Fibroblast of lung (primary cell): ENCODE measurements at regions not wholly inside any gene's neighbourhood (a gene's known extent, or its start where the extent isn't known, plus 50 kb on each side); places are given as distances from the start of the nearest gene placed in this dataset.

Source experiments
- DNase-seq, 2 donors: peaks; one replicate each; pipeline versions ENCODE4 v3.0.0 to v3.0.0-alpha.2; 2010; ENCODE audit warnings: low read depth in 2 of 2
- H2AFZ ChIP-seq: 2 replicates; pipeline ENCODE4 v1.5.1; 2012; ENCODE audit warnings: low read length, control low read depth, inconsistent platforms
- H3K27ac ChIP-seq: 2 replicates; pipeline ENCODE4 v1.5.1; 2011; ENCODE audit warnings: low read length, control low read depth; ENCODE audit not compliant: insufficient read depth
- H3K27me3 ChIP-seq: 2 replicates; pipeline ENCODE4 v1.5.1; 2011; ENCODE audit warnings: mild to moderate bottlenecking, low read length; ENCODE audit not compliant: control insufficient read depth, insufficient read depth
- H3K36me3 ChIP-seq: 2 replicates; pipeline ENCODE4 v1.5.1; 2011; ENCODE audit warnings: low read length; ENCODE audit not compliant: control insufficient read depth, insufficient read depth
- H3K4me1 ChIP-seq: 2 replicates; pipeline ENCODE4 v1.5.1; 2011; ENCODE audit warnings: low read length; ENCODE audit not compliant: control insufficient read depth, insufficient read depth; ENCODE audit errors: extremely low read depth
- H3K4me2 ChIP-seq: 2 replicates; pipeline ENCODE4 v1.5.1; 2011; ENCODE audit warnings: low read length, control low read depth; ENCODE audit not compliant: insufficient read depth; ENCODE audit errors: extremely low read depth
- H3K4me3 ChIP-seq, 4 experiments: fragments of 200-600 bp in 1 of 4; sonication (generic) in 1 of 4; replicated peaks in 1 of 4; 2 replicates each; pipeline ENCODE4 v1.5.1; 2011 to 2016; ENCODE audit warnings: low read length in 4 of 4, low read depth in 3 of 4, mild to moderate bottlenecking in 3 of 4, control low read depth in 2 of 4, inconsistent platforms in 1 of 4, mixed read lengths in 1 of 4; ENCODE audit not compliant: insufficient read depth in 1 of 4; ENCODE audit errors: control extremely low read depth in 1 of 4
- H3K79me2 ChIP-seq: 2 replicates; pipeline ENCODE4 v1.5.1; 2012; ENCODE audit warnings: mild to moderate bottlenecking, low read length, inconsistent platforms; ENCODE audit not compliant: control insufficient read depth, insufficient read depth
- H3K9ac ChIP-seq: 2 replicates; pipeline ENCODE4 v1.5.1; 2011; ENCODE audit warnings: mild to moderate bottlenecking, low read length, control low read depth; ENCODE audit not compliant: insufficient read depth
- H3K9me3 ChIP-seq: 2 replicates; pipeline ENCODE4 v1.5.1; 2012; ENCODE audit warnings: low read depth, low read length; ENCODE audit not compliant: control insufficient read depth, insufficient read depth
- H4K20me1 ChIP-seq: 2 replicates; pipeline ENCODE4 v1.5.1; 2011; ENCODE audit warnings: low read length; ENCODE audit not compliant: control insufficient read depth, insufficient read depth; ENCODE audit errors: extremely low read depth
- EZH2 ChIP-seq: IDR thresholded peaks from 2 replicates; pipeline ENCODE4 v1.5.1; 2012; ENCODE audit warnings: low read length, control low read depth, mild to moderate bottlenecking; ENCODE audit errors: missing control alignments
- TF ChIP-seq, protein P1 (sequence below), 2 donors: IDR thresholded peaks in 1 of 2; conservative IDR thresholded peaks in 1 of 2; 1 replicate in 1 of 2; 2 replicates in 1 of 2; pipeline ENCODE4 v1.5.1; 2011 to 2012; ENCODE audit warnings: low read length in 2 of 2, control low read depth in 1 of 2, inconsistent platforms in 1 of 2, low read depth in 1 of 2, mild to moderate bottlenecking in 1 of 2

DNA sequence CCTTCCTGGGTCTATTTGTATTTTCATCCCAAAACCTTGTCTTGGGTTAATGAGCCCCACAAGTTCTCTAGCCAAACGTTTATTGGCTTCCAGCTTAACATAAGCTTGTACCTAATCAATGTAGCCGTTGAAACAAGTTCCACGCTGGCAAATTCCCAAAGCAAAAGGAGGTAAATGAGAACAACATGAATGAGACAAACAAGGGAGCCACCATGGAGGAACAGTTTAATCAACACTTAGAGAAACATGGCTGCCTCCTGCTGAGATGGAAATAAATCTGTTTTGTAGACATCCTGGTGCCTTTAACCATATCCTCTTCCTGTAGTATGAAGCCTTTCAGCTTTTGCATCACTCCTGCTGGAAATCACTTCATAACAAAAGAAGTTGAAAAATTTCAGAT is 166.6 kb upstream of the NFIB start:
- no peaks in the 10 kb centered on the region for H3K79me2 ChIP-seq
- no peaks in the 10 kb centered on the region for H3K36me3 ChIP-seq
- H3K4me3 ChIP-seq, result no peak overlapping the region
- no peak overlapping the region for H2AFZ ChIP-seq
- no peak overlapping the region for H3K9ac ChIP-seq
- H3K4me1 ChIP-seq, result no peaks in the 10 kb centered on the region
- peaks cover 2% of the 10 kb centered on the region for H3K27me3 ChIP-seq
- no peaks in the 10 kb centered on the region for H4K20me1 ChIP-seq
- H3K9me3 ChIP-seq, result no peaks in the 10 kb centered on the region
- no peak overlapping the region for H3K27ac ChIP-seq
- DNase-seq, result no peak
- no peak overlapping the region for H3K4me2 ChIP-seq
- TF ChIP-seq EZH2, result no peak
- TF ChIP-seq, protein P1, sequence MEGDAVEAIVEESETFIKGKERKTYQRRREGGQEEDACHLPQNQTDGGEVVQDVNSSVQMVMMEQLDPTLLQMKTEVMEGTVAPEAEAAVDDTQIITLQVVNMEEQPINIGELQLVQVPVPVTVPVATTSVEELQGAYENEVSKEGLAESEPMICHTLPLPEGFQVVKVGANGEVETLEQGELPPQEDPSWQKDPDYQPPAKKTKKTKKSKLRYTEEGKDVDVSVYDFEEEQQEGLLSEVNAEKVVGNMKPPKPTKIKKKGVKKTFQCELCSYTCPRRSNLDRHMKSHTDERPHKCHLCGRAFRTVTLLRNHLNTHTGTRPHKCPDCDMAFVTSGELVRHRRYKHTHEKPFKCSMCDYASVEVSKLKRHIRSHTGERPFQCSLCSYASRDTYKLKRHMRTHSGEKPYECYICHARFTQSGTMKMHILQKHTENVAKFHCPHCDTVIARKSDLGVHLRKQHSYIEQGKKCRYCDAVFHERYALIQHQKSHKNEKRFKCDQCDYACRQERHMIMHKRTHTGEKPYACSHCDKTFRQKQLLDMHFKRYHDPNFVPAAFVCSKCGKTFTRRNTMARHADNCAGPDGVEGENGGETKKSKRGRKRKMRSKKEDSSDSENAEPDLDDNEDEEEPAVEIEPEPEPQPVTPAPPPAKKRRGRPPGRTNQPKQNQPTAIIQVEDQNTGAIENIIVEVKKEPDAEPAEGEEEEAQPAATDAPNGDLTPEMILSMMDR (conservative IDR thresholded peaks at IDR 0.05 in 1 of 2, IDR thresholded peaks at IDR 0.05 in 1 of 2; ENCODE audit: low read depth in 1 of 2, low read length in 2 of 2), result no peak

- Histone ChIP-seq H3K4me1 (no peaks in the 10 kb centered on the region), H3K9ac (no peak overlapping the region), H3K27ac (no peak overlapping the region), H3K4me3 (no peak overlapping the region), H3K36me3 (no peaks in the 10 kb centered on the region), H3K27me3 (peaks cover 2% of the 10 kb centered on the region), H2AFZ (no peak overlapping the region), H3K4me2 (no peak overlapping the region), H3K9me3 (no peaks in the 10 kb centered on the region), H3K79me2 (no peaks in the 10 kb centered on the region), H4K20me1 (no peaks in the 10 kb centered on the region)
- DNase-seq, result no peak
- TF ChIP-seq EZH2, result no peak
- TF ChIP-seq, protein P1 (conservative IDR thresholded peaks at IDR 0.05 in 1 of 2, IDR thresholded peaks at IDR 0.05 in 1 of 2; ENCODE audit: low read depth in 1 of 2, low read length in 2 of 2), result no peak
Measured at GRCh38 chr9:14479163-14479560, 165.2 kb upstream of the NFIB start.

- Histone ChIP-seq H4K20me1 (no peaks in the 10 kb centered on the region), H3K9ac (no peak overlapping the region), H3K79me2 (no peaks in the 10 kb centered on the region), H3K9me3 (no peaks in the 10 kb centered on the region), H3K4me2 (no peak overlapping the region), H3K36me3 (no peaks in the 10 kb centered on the region), H3K4me1 (no peaks in the 10 kb centered on the region), H3K4me3 (no peak overlapping the region), H3K27ac (no peak overlapping the region), H3K27me3 (peaks cover 2% of the 10 kb centered on the region), H2AFZ (no peak overlapping the region)
- TF ChIP-seq EZH2, result no peak
- TF ChIP-seq, protein P1 (conservative IDR thresholded peaks at IDR 0.05 in 1 of 2, IDR thresholded peaks at IDR 0.05 in 1 of 2; ENCODE audit: low read depth in 1 of 2, low read length in 2 of 2), result peak in 1 of 2 donors; percentile 12
- peak in 1 of 2 donors; percentile 58 for DNase-seq
Measured at GRCh38 chr9:14478175-14479162, 164.5 kb upstream of the NFIB start.
